ENCODE measurements at regions not wholly inside any gene's neighbourhood (a gene's known extent, or its start where the extent isn't known, plus 50 kb on each side); places are given as distances from the start of the nearest gene placed in this dataset.

- H3K36me3 ChIP-seq (ENCODE audit: control insufficient read depth, insufficient read depth, low read length) = no peaks in the 10 kb centered on the region
- no TSS peak for BruUV-seq (replicated peaks)
- WGBS (ENCODE audit: insufficient coverage, low coverage, missing lambda C conversion rate) = 0% methylated on average over 8 of the region's 8 CpGs
- no peak overlapping the region for H2AFZ ChIP-seq (ENCODE audit: low read depth, low read length)
- ChIA-PET CTCF (ENCODE audit: low intra/inter-chr PET ratio) (no interaction called here), POLR2A (no interaction called here)
- no peak for ATAC-seq
- no peaks in the 10 kb centered on the region for H3K9me1 ChIP-seq (ENCODE audit: control insufficient read depth, insufficient read depth, low read length)
- FAIRE-seq = no peak
- H3K27me3 ChIP-seq (ENCODE audit: control insufficient read depth in 2 of 2, insufficient read depth in 2 of 2, low read length in 2 of 2) = no peaks in the 10 kb centered on the region
- intact Hi-C loops (cut with micrococcal nuclease) = no loop called here
- no peak overlapping the region for H3K9ac ChIP-seq (ENCODE audit: insufficient read depth in 1 of 2, low read depth in 2 of 2, low read length in 2 of 2)
- H3K4me3 ChIP-seq = no peak overlapping the region
- H4K20me1 ChIP-seq (replicated peaks; ENCODE audit: control insufficient read depth, insufficient read depth, low read length) = no peaks in the 10 kb centered on the region
- no peaks in the 10 kb centered on the region for H3K4me1 ChIP-seq (replicated peaks in 1 of 2; ENCODE audit: control insufficient read depth in 2 of 2, insufficient read depth in 2 of 2, low read length in 2 of 2)
- in situ Hi-C loops (cut with MboI) = no loop called here
- TF ChIP-seq ZNF785 (CRISPR knock-in tag; IDR thresholded peaks at IDR 0.05) = no peak
- no peak for TF ChIP-seq ZNF280B (CRISPR knock-in tag; IDR thresholded peaks at IDR 0.05)
- no peak for TF ChIP-seq ZNF76 (CRISPR knock-in tag; IDR thresholded peaks at IDR 0.05; ENCODE audit: borderline replicate concordance)
- TF ChIP-seq LARP7 (IDR thresholded peaks at IDR 0.05) = no peak
- TF ChIP-seq HDAC1 (IDR thresholded peaks at IDR 0.05) = no peak
- TF ChIP-seq CHAMP1 (IDR thresholded peaks at IDR 0.05) = no peak
- TF ChIP-seq MLLT1 (IDR thresholded peaks at IDR 0.05) = no peak
- no peak for TF ChIP-seq IFI16 (CRISPR knock-in tag; IDR thresholded peaks at IDR 0.05)
- TF ChIP-seq SAFB (IDR thresholded peaks at IDR 0.05; ENCODE audit: borderline replicate concordance, low read depth, low read length) = no peak
- no peak for TF ChIP-seq NFIC (IDR thresholded peaks at IDR 0.05)
- TF ChIP-seq ZNF511 (CRISPR knock-in tag; IDR thresholded peaks at IDR 0.05) = no peak
- no peak for TF ChIP-seq USF1 (CRISPR knock-in tag; IDR thresholded peaks at IDR 0.05)
- H3K9me3 ChIP-seq (replicated peaks; ENCODE audit: control insufficient read depth, insufficient read depth, low read depth, low read length) = no peaks in the 10 kb centered on the region
- no peak for DNase-seq (ENCODE audit: extremely low read depth in 1 of 4, low spot score in 3 of 4)
- H3K79me2 ChIP-seq (ENCODE audit: control insufficient read depth, insufficient read depth, low read length) = no peaks in the 10 kb centered on the region
- no peak overlapping the region for H3K4me2 ChIP-seq (ENCODE audit: insufficient read depth, low read length)
- no peak overlapping the region for H3K27ac ChIP-seq (ENCODE audit: extremely low read depth, low read depth, low read length)
These were observed 685.3 kb upstream of the EDIL3 start for GRCh38 chr5:85069659-85070640.
